ENCODE measurements at regions not wholly inside any gene's neighbourhood (a gene's known extent, or its start where the extent isn't known, plus 50 kb on each side); places are given as distances from the start of the nearest gene placed in this dataset.

DNA sequence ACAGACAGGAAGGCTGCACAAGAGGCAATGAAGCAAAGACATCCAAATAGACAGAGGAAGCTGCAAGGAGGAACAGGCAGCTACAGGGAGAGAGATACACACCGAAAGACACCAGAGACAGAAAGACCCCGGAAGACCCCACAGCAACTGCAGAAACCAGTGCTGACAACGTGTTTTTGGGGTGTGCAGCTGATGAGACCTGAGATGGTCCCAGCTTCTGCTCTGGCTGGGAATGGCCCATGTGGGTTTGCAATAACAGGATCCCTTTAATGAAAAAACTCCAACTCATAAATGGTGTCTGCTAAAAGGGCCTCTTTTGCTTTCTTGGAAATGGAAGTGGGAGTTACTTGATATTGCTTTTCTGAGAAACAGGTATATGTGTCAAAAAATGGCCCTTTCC lies 101.5 kb upstream of the CDH11 start:
- no peak for TF ChIP-seq SPI1 (IDR thresholded peaks at IDR 0.05; ENCODE audit: low read depth, low read length)
- TF ChIP-seq POLR2A (IDR thresholded peaks at IDR 0.05; ENCODE audit: low read depth, low read length), result no peak
